ENCODE measurements at regions not wholly inside any gene's neighbourhood (a gene's known extent, or its start where the extent isn't known, plus 50 kb on each side); places are given as distances from the start of the nearest gene placed in this dataset.

DNA sequence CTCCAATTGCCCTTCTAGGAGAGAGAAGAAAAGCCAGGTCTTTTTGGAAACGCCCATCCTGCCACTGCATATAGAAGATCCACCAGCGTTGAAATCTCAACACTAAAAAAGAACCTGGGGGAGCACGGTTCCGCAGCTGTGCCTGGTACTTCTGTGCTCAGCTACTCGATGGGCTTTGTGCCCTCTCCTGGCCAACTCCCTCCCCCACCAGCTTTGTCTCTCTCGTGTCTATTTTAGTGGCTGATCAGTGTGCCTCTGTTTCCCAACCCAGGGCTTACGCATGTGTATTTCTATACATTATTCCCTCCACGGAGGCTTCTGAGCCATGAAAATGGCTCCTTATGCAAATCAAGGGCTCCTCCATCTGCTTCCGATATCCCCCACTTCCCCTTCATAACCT lies 83.5 kb downstream of the RBFOX3 start:
- TF ChIP-seq, protein P1, sequence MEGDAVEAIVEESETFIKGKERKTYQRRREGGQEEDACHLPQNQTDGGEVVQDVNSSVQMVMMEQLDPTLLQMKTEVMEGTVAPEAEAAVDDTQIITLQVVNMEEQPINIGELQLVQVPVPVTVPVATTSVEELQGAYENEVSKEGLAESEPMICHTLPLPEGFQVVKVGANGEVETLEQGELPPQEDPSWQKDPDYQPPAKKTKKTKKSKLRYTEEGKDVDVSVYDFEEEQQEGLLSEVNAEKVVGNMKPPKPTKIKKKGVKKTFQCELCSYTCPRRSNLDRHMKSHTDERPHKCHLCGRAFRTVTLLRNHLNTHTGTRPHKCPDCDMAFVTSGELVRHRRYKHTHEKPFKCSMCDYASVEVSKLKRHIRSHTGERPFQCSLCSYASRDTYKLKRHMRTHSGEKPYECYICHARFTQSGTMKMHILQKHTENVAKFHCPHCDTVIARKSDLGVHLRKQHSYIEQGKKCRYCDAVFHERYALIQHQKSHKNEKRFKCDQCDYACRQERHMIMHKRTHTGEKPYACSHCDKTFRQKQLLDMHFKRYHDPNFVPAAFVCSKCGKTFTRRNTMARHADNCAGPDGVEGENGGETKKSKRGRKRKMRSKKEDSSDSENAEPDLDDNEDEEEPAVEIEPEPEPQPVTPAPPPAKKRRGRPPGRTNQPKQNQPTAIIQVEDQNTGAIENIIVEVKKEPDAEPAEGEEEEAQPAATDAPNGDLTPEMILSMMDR (IDR thresholded peaks at IDR 0.05), result no peak
- ATAC-seq (ENCODE audit: low FRiP score), result no peak
- no peak for DNase-seq (ENCODE audit: low spot score)

DNA sequence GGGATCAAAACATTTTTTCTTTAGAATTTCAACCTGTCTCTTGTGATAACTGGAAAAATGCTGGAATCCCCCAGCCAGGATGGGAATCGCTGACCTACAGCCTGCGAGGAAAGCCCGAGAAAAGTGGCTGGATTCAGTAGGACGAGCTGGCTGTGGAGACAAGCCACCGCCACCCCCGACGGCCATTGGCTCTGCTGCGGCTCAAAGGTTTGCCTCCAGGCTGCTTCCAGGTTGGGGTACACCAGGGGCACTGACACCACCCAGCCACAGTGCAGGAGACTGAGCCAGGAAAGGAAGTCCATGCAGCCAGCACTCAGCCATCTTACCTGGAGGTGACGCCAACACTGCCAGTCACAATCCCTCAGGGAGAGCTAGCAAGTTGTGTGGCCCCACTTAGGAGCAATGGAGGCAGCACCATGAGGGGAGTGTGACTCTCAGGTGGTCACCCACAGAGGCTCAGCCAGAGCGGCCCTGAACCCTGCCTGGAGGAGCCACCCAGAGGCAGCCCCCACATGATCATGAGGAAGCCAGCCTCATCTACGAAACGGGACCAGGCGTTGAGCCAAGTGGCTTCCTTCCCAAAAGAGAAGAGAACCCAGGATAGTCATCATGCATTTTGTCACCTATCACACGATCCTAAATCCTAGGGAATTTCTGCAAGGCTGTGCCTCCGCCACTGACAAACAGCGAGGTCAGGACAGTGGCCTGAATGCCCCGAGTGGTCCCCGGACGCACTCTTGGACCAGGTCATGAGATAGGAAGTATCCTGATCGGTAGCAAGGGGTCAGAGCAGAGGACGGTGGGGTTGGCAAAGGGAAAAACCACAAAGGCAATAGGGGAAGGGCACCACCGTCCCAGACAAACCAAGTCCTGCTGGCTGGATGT lies 84.8 kb downstream of the RBFOX3 start:
- TF ChIP-seq, protein P1 (IDR thresholded peaks at IDR 0.05), result no peak
- ATAC-seq (ENCODE audit: low FRiP score), result no peak

DNA sequence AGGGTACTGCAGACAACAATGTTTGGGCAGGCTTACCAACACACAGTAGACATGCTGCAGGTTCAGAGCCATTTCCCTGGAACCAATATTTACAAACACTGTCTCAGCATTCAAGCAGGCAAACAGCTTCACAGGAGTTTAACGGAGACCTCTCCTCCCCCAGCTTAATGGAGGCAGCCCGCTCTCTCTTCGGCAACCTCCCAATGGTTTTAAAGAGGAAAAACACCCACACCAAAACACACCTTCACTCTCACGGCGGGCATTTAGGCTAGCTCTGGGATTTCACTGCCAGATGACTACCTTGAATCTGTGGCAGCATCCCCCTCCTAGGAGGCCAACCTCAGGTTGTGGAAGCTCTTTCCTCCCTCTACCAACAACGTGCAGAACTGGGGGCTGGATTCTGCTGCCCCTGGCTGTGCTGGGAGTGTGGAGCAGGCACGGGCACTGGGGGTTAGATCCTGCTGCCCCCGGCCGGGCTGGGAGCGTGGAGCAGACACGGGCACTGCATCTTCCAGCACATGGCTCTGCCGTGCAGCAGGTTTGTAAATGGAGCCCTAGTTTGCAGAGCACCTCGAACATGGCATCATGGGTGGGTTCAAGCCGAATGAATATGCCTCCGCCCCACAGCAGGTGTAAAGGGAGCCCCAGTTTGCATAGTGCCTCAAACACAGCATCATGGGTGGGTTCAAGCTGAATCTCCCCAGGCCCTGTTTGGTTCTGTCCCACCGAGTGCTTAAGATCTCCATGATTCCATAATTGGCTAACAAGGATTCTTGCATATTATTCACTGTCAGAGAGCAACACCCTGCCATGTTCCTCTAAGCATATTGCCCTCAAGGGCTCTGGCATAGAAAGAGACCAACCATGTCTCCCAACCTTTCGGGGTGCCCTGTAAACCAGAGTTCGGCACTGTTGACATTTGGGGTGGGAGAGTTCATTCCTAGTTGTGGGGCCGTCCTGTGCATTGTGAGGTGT lies 86.4 kb downstream of the RBFOX3 start:
- TF ChIP-seq, protein P1 (IDR thresholded peaks at IDR 0.05), result no peak
- no peak for DNase-seq (ENCODE audit: low spot score)
- ATAC-seq (ENCODE audit: low FRiP score), result no peak

More for the DNA sequence above, 84.8 kb downstream of the RBFOX3 start:
- DNase-seq (ENCODE audit: low spot score), result no peak

DNA sequence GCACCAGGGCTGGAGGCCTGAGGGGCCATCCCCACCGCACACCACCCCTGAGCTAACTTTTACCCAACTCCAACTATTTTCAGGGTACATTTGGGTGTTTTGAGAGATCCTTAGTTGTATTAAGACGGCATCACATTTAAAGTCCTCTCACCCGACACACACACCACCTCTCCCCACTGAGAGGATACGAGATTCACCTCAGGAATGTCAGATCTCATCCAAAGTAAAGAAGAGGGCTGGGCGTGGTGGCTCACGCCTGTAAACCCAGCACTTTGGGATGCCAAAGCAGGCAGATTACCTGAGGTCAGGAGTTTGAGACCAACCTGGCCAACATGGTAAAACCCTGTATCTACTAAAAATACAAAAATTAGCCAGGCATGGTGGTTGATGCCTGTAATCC lies 88.4 kb downstream of the RBFOX3 start:
- TF ChIP-seq, protein P1 (IDR thresholded peaks at IDR 0.05), result no peak
- ATAC-seq (ENCODE audit: low FRiP score) (no peak), DNase-seq (ENCODE audit: low spot score) (no peak)

DNA sequence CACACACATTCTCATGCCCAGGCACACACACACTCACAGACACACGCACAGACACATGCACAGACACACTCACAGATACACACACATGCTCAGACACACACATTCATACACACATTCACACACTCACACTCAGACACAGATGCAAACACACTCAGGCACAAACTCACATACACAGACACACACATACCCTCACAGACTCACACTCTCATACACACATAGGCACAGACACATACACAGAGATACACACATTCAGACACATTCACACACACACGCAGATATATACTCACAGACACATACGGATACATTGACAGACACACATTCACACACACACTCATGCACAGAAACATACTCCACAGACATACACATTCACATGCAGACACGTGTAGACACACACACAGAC lies 89.6 kb downstream of the RBFOX3 start:
- ATAC-seq (ENCODE audit: low FRiP score) (no peak), DNase-seq (ENCODE audit: low spot score) (no peak)
- TF ChIP-seq, protein P1 (IDR thresholded peaks at IDR 0.05), result no peak

DNA sequence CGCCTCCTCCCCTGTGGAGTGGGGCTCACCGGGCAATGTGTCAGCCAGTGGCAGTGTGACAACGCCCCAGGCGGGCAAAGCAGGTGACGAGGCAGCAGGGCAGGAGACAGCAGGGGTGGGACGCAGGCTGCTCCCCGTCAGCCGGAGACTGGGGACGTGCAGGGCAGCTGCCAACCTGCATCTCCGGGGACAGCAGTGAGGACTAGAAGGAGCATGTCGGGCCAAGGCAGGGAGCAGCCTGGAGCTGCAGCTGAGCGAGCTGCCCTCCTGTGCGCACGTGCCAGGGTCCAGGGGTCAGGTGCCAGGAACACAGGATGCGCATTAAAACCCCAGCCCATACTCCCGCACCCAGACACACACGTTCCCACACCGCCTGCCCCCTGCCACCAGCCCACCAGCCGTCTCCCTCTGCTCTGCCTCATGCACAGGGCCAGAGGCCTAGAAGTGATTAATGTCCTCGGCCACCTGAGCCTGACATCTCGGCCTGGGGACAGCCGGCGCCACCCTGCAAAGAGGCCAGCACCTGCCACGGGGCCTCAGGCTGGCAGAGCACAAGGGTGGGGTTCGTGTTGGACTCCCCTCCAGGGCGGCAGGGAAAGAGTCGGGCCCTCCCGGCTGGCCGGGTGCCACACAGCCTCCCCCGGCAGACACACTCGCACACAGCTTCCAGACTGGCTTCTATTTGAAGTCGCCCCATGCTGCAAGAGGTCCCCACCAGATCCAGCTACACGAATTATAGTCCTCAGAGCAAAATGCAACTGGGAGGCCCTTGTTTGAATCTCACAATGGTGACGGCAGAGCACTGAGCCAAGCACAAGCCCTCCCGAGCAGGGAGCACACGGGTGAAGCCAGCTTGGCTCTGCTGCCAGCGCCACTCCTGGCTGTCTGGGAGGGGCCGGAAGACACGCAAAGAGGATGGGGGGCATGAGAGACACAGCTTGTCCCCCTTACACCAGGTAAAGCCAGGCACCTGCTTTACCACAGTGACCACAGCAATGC lies 90.4 kb downstream of the RBFOX3 start:
- DNase-seq (ENCODE audit: low spot score) (no peak), ATAC-seq (ENCODE audit: low FRiP score) (no peak)
- TF ChIP-seq, protein P1 (IDR thresholded peaks at IDR 0.05), result no peak
